Trophoblast cell (in vitro differentiated cells and primary cell): ENCODE measurements at regions not wholly inside any gene's neighbourhood (a gene's known extent, or its start where the extent isn't known, plus 50 kb on each side); places are given as distances from the start of the nearest gene placed in this dataset.
A peak's percentile ranks its signal among the peaks of the same experiment; 100 is the strongest.

ENCODE experiments used
- DNase-seq, 2 donors: peaks; one replicate each; pipeline ENCODE4 v3.0.0-alpha.2; 2016
- H2AFZ ChIP-seq: 2 replicates; pipeline ENCODE4 v1.6.1; 2013; ENCODE audit warnings: low read length, moderate library complexity, mild to moderate bottlenecking; ENCODE audit not compliant: insufficient read depth, poor library complexity
- H2AK5ac ChIP-seq: 2 replicates; pipeline ENCODE4 v1.6.1; 2013; ENCODE audit warnings: mild to moderate bottlenecking, low read length
- H2BK120ac ChIP-seq: 2 replicates; pipeline ENCODE4 v1.6.1; 2013; ENCODE audit warnings: low read length, mild to moderate bottlenecking, moderate library complexity; ENCODE audit not compliant: insufficient read depth, poor library complexity
- H2BK12ac ChIP-seq: 2 replicates; pipeline ENCODE4 v1.6.1; 2013; ENCODE audit warnings: mild to moderate bottlenecking, low read length, moderate library complexity
- H2BK5ac ChIP-seq: 2 replicates; pipeline ENCODE4 v1.6.1; 2013; ENCODE audit warnings: low read length, low read depth, moderate library complexity, mild to moderate bottlenecking; ENCODE audit not compliant: poor library complexity
- H3K14ac ChIP-seq: 2 replicates; pipeline ENCODE4 v1.6.1; 2013; ENCODE audit warnings: mild to moderate bottlenecking, low read length
- H3K18ac ChIP-seq: 2 replicates; pipeline ENCODE4 v1.6.1; 2013; ENCODE audit warnings: mild to moderate bottlenecking, low read length
- H3K23ac ChIP-seq: 2 replicates; pipeline ENCODE4 v1.6.1; 2013; ENCODE audit warnings: low read length
- H3K27ac ChIP-seq: 2 replicates; pipeline ENCODE4 v1.5.1; 2013; ENCODE audit warnings: low read depth, mild to moderate bottlenecking, inconsistent platforms, low read length, moderate library complexity
- H3K27me3 ChIP-seq: 2 replicates; pipeline ENCODE4 v1.6.1; 2013; ENCODE audit warnings: inconsistent platforms, mild to moderate bottlenecking, low read length, moderate library complexity; ENCODE audit not compliant: insufficient read depth
- H3K36me3 ChIP-seq, 2 experiments: 1 replicate in 1 of 2; 2 replicates in 1 of 2; pipeline ENCODE4 v1.6.1; 2013; ENCODE audit warnings: low read length in 2 of 2, mild to moderate bottlenecking in 2 of 2, moderate library complexity in 1 of 2; ENCODE audit not compliant: insufficient read depth in 2 of 2, control insufficient read depth in 1 of 2
- H3K4ac ChIP-seq: 2 replicates; pipeline ENCODE4 v1.6.1; 2013; ENCODE audit warnings: low read depth, mild to moderate bottlenecking, low read length, moderate library complexity
- H3K4me1 ChIP-seq, 2 experiments: 1 replicate in 1 of 2; 2 replicates in 1 of 2; pipeline ENCODE4 v1.6.1; 2013; ENCODE audit warnings: low read length in 2 of 2, mild to moderate bottlenecking in 2 of 2, moderate library complexity in 1 of 2; ENCODE audit not compliant: insufficient read depth in 2 of 2, control insufficient read depth in 1 of 2
- H3K4me2 ChIP-seq: 2 replicates; pipeline ENCODE4 v1.6.1; 2013; ENCODE audit warnings: inconsistent platforms, mild to moderate bottlenecking, low read length, moderate library complexity
- H3K4me3 ChIP-seq: 2 replicates; pipeline ENCODE4 v1.5.1; 2013; ENCODE audit warnings: mild to moderate bottlenecking, low read depth, low read length, inconsistent platforms
- H3K79me1 ChIP-seq: one replicate; pipeline ENCODE4 v1.6.1; 2013; ENCODE audit warnings: low read length
- H3K79me2 ChIP-seq: 2 replicates; pipeline ENCODE4 v1.6.1; 2013; ENCODE audit warnings: low read length, mild to moderate bottlenecking; ENCODE audit not compliant: control insufficient read depth, insufficient read depth, poor library complexity
- H3K9ac ChIP-seq: 2 replicates; pipeline ENCODE4 v1.6.1; 2013; ENCODE audit warnings: mild to moderate bottlenecking, low read length
- H3K9me3 ChIP-seq: 2 replicates; pipeline ENCODE4 v1.6.1; 2013; ENCODE audit warnings: low read depth, mild to moderate bottlenecking, control low read depth, inconsistent platforms, low read length; ENCODE audit not compliant: insufficient read depth
- H4K12ac ChIP-seq: 2 replicates; pipeline ENCODE4 v1.6.1; 2013; ENCODE audit warnings: low read depth, mild to moderate bottlenecking, low read length, moderate library complexity
- H4K8ac ChIP-seq: 2 replicates; pipeline ENCODE4 v1.6.1; 2013; ENCODE audit warnings: low read depth, mild to moderate bottlenecking, low read length, moderate library complexity
- H4K91ac ChIP-seq: one replicate; pipeline ENCODE4 v1.6.1; 2013; ENCODE audit warnings: low read depth, mild to moderate bottlenecking, low read length, moderate library complexity
- WGBS: extraction: QIAGEN DNeasy Blood & Tissue Kit; methylation state at CpG from one replicate; pipeline ENCODE4 v1.1.7; 2013; ENCODE audit warnings: missing lambda C conversion rate; ENCODE audit not compliant: insufficient read length, insufficient coverage; ENCODE audit errors: extremely low coverage; 5-methylcytosine and 5-hydroxymethylcytosine counted together

- Histone ChIP-seq H4K8ac (no peak overlapping the region), H3K79me2 (no peaks in the 10 kb centered on the region), H3K27me3 (no peaks in the 10 kb centered on the region), H4K91ac (no peak overlapping the region), H2BK12ac (no peak overlapping the region), H3K9ac (no peak overlapping the region), H2AFZ (no peak overlapping the region), H3K9me3 (no peaks in the 10 kb centered on the region), H4K12ac (no peak overlapping the region), H3K23ac (no peak overlapping the region), H2AK5ac (no peak overlapping the region), H3K36me3 (no peaks in the 10 kb centered on the region), H3K14ac (no peak overlapping the region), H3K27ac (no peak overlapping the region), H3K4ac (no peak overlapping the region), H2BK5ac (no peak overlapping the region), H3K18ac (no peak overlapping the region), H3K4me3 (no peak overlapping the region), H3K79me1 (no peaks in the 10 kb centered on the region), H3K4me2 (no peak overlapping the region), H3K4me1 (no peaks in the 10 kb centered on the region), H2BK120ac (no peak overlapping the region)
- WGBS, result no CpG with 5 or more reads among the region's 6 CpGs
- DNase-seq, result no peak
These were observed 140.4 kb downstream of the FAM161A start for GRCh38 chr2:61713457-61713856.

GRCh38 chr2:61712060-61712459 lies 141.8 kb downstream of the FAM161A start:
- no peaks in the 10 kb centered on the region for H3K36me3 ChIP-seq
- H3K4me1 ChIP-seq, result no peaks in the 10 kb centered on the region
- WGBS, result no CpG with 5 or more reads among the region's 4 CpGs
- no peak overlapping the region for H3K4ac ChIP-seq
- no peak overlapping the region for H2BK12ac ChIP-seq
- no peak overlapping the region for H4K91ac ChIP-seq
- no peak overlapping the region for H3K23ac ChIP-seq
- H4K12ac ChIP-seq, result no peak overlapping the region
- H3K27me3 ChIP-seq, result no peaks in the 10 kb centered on the region
- H3K4me2 ChIP-seq, result no peak overlapping the region
- DNase-seq, result no peak
- H3K4me3 ChIP-seq, result no peak overlapping the region
- no peak overlapping the region for H3K14ac ChIP-seq
- H3K79me1 ChIP-seq, result no peaks in the 10 kb centered on the region
- no peaks in the 10 kb centered on the region for H3K9me3 ChIP-seq
- H3K27ac ChIP-seq, result no peak overlapping the region
- no peak overlapping the region for H2BK120ac ChIP-seq
- H3K79me2 ChIP-seq, result no peaks in the 10 kb centered on the region
- H3K9ac ChIP-seq, result no peak overlapping the region
- no peak overlapping the region for H2AK5ac ChIP-seq
- H2BK5ac ChIP-seq, result no peak overlapping the region
- H2AFZ ChIP-seq, result no peak overlapping the region
- no peak overlapping the region for H3K18ac ChIP-seq
- H4K8ac ChIP-seq, result no peak overlapping the region

- Histone ChIP-seq H2BK12ac (no peak overlapping the region), H3K27ac (no peak overlapping the region), H3K4ac (no peak overlapping the region), H3K14ac (no peak overlapping the region), H2BK120ac (no peak overlapping the region), H4K12ac (no peak overlapping the region), H2AFZ (no peak overlapping the region), H4K8ac (no peak overlapping the region), H3K9ac (no peak overlapping the region), H4K91ac (no peak overlapping the region), H3K36me3 (no peaks in the 10 kb centered on the region), H3K4me1 (no peaks in the 10 kb centered on the region), H3K4me3 (no peak overlapping the region), H2AK5ac (no peak overlapping the region), H3K18ac (no peak overlapping the region), H3K4me2 (no peak overlapping the region), H3K79me2 (no peaks in the 10 kb centered on the region), H2BK5ac (no peak overlapping the region), H3K9me3 (no peaks in the 10 kb centered on the region), H3K23ac (no peak overlapping the region), H3K79me1 (no peaks in the 10 kb centered on the region), H3K27me3 (no peaks in the 10 kb centered on the region)
- WGBS, result no CpG with 5 or more reads among the region's 4 CpGs
- no peak for DNase-seq
These were observed 143.1 kb downstream of the FAM161A start for GRCh38 chr2:61710711-61711110.

- H3K27me3 ChIP-seq, result no peaks in the 10 kb centered on the region
- no peak overlapping the region for H2BK12ac ChIP-seq
- no peaks in the 10 kb centered on the region for H3K79me2 ChIP-seq
- H2AFZ ChIP-seq, result no peak overlapping the region
- H3K14ac ChIP-seq, result no peak overlapping the region
- WGBS, result no CpG with 5 or more reads among the region's 12 CpGs
- H4K12ac ChIP-seq, result no peak overlapping the region
- H3K27ac ChIP-seq, result no peak overlapping the region
- DNase-seq, result peak; percentile 1 to 31
- H3K4ac ChIP-seq, result no peak overlapping the region
- H3K18ac ChIP-seq, result no peak overlapping the region
- H3K79me1 ChIP-seq, result no peaks in the 10 kb centered on the region
- H4K8ac ChIP-seq, result no peak overlapping the region
- no peaks in the 10 kb centered on the region for H3K9me3 ChIP-seq
- H2BK5ac ChIP-seq, result no peak overlapping the region
- no peak overlapping the region for H2BK120ac ChIP-seq
- H3K23ac ChIP-seq, result no peak overlapping the region
- no peak overlapping the region for H3K4me3 ChIP-seq
- no peak overlapping the region for H3K9ac ChIP-seq
- no peaks in the 10 kb centered on the region for H3K4me1 ChIP-seq
- no peaks in the 10 kb centered on the region for H3K36me3 ChIP-seq
- no peak overlapping the region for H2AK5ac ChIP-seq
- no peak overlapping the region for H4K91ac ChIP-seq
- H3K4me2 ChIP-seq, result no peak overlapping the region
These were observed 145.6 kb downstream of the FAM161A start for GRCh38 chr2:61707984-61708852.
